Activated T-cell treated with anti-CD3 and anti-CD28 coated beads, Interleukin-2, amount 50 U/mL, for 4 hours (primary cell): ENCODE measurements at regions not wholly inside any gene's neighbourhood (a gene's known extent, or its start where the extent isn't known, plus 50 kb on each side); places are given as distances from the start of the nearest gene placed in this dataset.
"Not testable (repeated sequence)": the region's sequence is repeated elsewhere in the genome, so short reads cannot be mapped to it uniquely, and the experiment has no call there.

ENCODE experiments used
- ATAC-seq, 2 donors: fragments of 200-7000 bp; cut with Tn5 transposase; one replicate each; pipeline ENCODE4 v1.10.0; 2021
- DNase-seq: peaks from one replicate; pipeline ENCODE4 v3.0.0-alpha.2; 2020
- H3K27me3 Mint-ChIP-seq: one replicate; pipeline ENCODE4 v1.8.0; 2021; ENCODE audit warnings: low read depth, mixed read lengths
- H3K36me3 Mint-ChIP-seq: one replicate; pipeline ENCODE4 v1.8.0; 2022; ENCODE audit warnings: mixed read lengths; ENCODE audit not compliant: insufficient read depth
- H3K4me1 Mint-ChIP-seq: one replicate; pipeline ENCODE4 v1.8.0; 2021; ENCODE audit warnings: low read depth, mixed read lengths
- H3K4me3 Mint-ChIP-seq: one replicate; pipeline ENCODE4 v1.8.0; 2021; ENCODE audit warnings: mild to moderate bottlenecking, moderate library complexity, mixed read lengths
- H3K9me3 Mint-ChIP-seq: one replicate; pipeline ENCODE4 v1.8.0; 2021; ENCODE audit warnings: mixed read lengths

DNA sequence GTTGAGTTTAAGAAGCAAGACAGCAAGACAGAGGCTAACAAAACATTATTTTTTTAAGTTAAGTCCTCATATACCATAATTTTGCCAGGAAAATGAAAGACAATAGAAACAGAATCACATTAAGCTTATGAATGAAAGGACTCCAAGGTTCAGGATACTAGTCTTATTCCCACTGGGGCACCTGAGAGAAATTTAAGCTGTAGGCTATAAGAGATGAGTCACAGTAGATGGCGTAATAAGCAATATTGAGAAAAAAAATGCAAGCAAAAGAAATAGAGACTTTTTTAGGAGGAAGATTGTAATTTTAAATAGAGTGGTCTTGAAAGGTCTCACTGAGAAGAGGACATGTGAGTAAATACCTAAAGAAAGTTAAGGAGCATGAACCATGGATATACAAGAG, 57.1 kb upstream of the KIF2B start:
- H3K4me3 Mint-ChIP-seq = no peak overlapping the region

DNA sequence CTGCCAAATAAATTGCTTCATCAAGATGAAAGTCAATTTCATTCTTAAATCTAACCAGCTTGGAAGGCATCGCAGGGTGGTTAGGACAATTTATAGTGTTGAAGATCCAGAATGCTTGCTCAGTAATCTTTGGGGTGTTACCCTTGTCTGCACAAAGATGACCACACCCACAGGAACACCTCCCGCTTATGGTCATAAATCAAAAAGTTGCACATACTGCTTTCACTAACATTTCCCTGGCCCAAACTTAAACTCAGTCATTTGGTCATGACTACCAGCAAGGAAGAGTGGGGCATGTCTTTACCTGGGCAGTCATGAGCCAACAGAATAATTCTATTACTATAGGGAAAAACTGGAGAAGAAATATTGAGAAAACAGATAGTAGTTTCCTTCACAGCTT, 57.6 kb upstream of the KIF2B start:
- Mint-ChIP-seq H3K4me1 (no peaks in the 10 kb centered on the region), H3K36me3 (no peaks in the 10 kb centered on the region), H3K9me3 (peaks cover 17% of the 10 kb centered on the region), H3K4me3 (no peak overlapping the region), H3K27me3 (no peaks in the 10 kb centered on the region)
- DNase-seq (no peak), ATAC-seq (no peak)

More for the DNA sequence above, 57.1 kb upstream of the KIF2B start:
- peaks cover 17% of the 10 kb centered on the region for H3K9me3 Mint-ChIP-seq
- H3K4me1 Mint-ChIP-seq = no peaks in the 10 kb centered on the region
- no peaks in the 10 kb centered on the region for H3K36me3 Mint-ChIP-seq
- no peaks in the 10 kb centered on the region for H3K27me3 Mint-ChIP-seq
- ATAC-seq (no peak), DNase-seq (no peak)

GRCh38 chr17:53757559-53757958, 65.2 kb upstream of the KIF2B start:
- Mint-ChIP-seq H3K4me3 (no peak overlapping the region), H3K9me3 (peaks cover 3% of the 10 kb centered on the region), H3K27me3 (no peaks in the 10 kb centered on the region), H3K4me1 (no peaks in the 10 kb centered on the region), H3K36me3 (no peaks in the 10 kb centered on the region)
- no peak for ATAC-seq
- no peak for DNase-seq

DNA sequence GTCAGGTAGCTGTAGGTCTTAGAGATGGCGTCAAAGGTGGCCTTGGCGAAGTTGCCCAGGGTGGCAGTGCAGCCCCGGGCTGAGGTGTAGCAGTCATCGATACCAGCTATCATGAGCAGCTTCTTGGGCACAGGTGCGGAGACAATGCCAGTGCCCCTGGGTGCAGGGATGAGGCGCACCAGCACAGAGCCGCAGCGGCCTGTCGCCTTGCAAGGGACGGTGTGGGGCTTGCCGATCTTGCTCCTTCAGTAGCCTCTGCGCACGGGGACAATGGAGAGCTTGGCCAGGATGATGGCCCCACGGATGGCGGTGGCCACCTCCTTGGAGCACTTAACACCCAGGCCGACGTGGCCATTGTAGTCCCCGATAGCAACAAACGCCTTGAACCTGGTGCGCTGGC, 65.6 kb upstream of the KIF2B start:
- H3K4me3 Mint-ChIP-seq, H3K9me3 Mint-ChIP-seq, DNase-seq, H3K27me3 Mint-ChIP-seq, H3K36me3 Mint-ChIP-seq, ATAC-seq, H3K4me1 Mint-ChIP-seq: not testable (repeated sequence)

- Mint-ChIP-seq H3K27me3 (no peaks in the 10 kb centered on the region), H3K4me1 (no peaks in the 10 kb centered on the region), H3K36me3 (no peaks in the 10 kb centered on the region), H3K9me3 (peaks cover 5% of the 10 kb centered on the region), H3K4me3 (no peak overlapping the region)
- ATAC-seq (no peak), DNase-seq (no peak)
Measured at GRCh38 chr17:53749178-53749577, 73.5 kb upstream of the KIF2B start.

- not testable (repeated sequence) for DNase-seq, H3K4me3 Mint-ChIP-seq, H3K36me3 Mint-ChIP-seq, H3K9me3 Mint-ChIP-seq, ATAC-seq, H3K27me3 Mint-ChIP-seq, H3K4me1 Mint-ChIP-seq
Measured at GRCh38 chr17:53748159-53748820, 74.4 kb upstream of the KIF2B start.

GRCh38 chr17:53740312-53740711, 82.4 kb upstream of the KIF2B start:
- Mint-ChIP-seq H3K4me3 (no peak overlapping the region), H3K36me3 (no peaks in the 10 kb centered on the region), H3K27me3 (no peaks in the 10 kb centered on the region), H3K9me3 (peaks cover 10% of the 10 kb centered on the region), H3K4me1 (no peaks in the 10 kb centered on the region)
- ATAC-seq = no peak
- DNase-seq = no peak

DNA sequence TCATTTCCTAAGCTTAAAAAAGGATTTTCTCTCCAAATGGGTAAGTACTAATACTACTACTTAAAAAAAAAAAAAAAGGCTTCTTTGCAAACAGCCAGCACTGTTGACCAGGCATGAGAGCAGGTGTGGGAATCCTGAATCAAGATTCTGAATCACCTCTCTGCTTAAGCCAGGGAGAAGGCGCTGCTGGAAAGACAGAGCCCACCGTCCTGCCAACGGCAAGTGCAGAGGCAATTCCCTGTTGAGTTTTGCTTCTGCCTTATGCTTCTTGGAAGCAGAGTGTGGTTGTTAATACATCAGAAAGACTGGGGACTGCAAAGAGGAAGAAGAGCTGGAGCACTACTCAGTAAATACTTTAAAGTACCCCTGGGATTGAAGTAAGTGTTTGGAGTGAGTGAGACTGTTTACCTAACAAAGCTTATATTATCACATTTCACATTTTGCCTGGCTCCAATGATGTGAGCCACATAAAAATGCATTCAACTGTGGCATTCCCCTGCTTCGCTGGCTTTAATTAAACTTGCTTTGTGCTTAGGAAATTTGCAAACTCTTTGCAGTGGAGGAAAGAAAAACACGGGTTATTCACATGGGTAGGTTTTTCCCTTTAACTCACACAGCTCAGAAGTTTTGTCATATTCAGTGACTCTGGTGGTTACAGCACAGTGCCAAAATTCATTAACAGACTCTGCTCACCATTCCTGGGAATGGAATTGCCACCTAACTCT, 86.0 kb upstream of the KIF2B start:
- H3K9me3 Mint-ChIP-seq = peaks cover 16% of the 10 kb centered on the region
- ATAC-seq = no peak

GRCh38 chr17:53724726-53725125, 98.0 kb upstream of the KIF2B start:
- H3K27me3 Mint-ChIP-seq = no peaks in the 10 kb centered on the region
- ATAC-seq = no peak
- H3K9me3 Mint-ChIP-seq = peaks cover 15% of the 10 kb centered on the region

More for the DNA sequence above, 86.0 kb upstream of the KIF2B start:
- no peak for DNase-seq
- Mint-ChIP-seq H3K36me3 (no peaks in the 10 kb centered on the region), H3K4me3 (no peak overlapping the region), H3K4me1 (no peaks in the 10 kb centered on the region), H3K27me3 (no peaks in the 10 kb centered on the region)

DNA sequence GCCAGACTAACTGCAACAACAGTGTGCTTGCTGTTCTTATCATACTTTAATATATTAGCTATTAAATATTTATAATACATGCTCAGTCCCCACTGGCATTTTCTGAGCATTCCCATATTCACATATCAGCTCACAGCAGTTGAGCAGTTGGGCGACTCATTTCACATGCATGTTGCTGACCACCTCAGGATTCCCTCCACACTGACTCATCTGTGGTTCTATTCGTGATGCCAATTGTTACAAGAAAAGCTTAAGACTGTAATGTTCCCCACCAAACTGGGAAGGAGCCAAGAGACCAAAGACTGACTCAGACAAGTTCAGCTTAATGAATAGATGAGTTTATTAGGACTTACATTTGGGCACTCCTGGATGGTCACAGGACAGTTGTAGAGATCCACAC, 100.3 kb upstream of the KIF2B start:
- DNase-seq = no peak
- no peak for ATAC-seq
- H3K4me1 Mint-ChIP-seq = no peaks in the 10 kb centered on the region
- H3K9me3 Mint-ChIP-seq = peaks cover 10% of the 10 kb centered on the region
- H3K4me3 Mint-ChIP-seq = no peak overlapping the region
- H3K27me3 Mint-ChIP-seq = no peaks in the 10 kb centered on the region
- no peaks in the 10 kb centered on the region for H3K36me3 Mint-ChIP-seq

More at GRCh38 chr17:53724726-53725125, 98.0 kb upstream of the KIF2B start:
- no peaks in the 10 kb centered on the region for H3K4me1 Mint-ChIP-seq
- DNase-seq = no peak
- H3K4me3 Mint-ChIP-seq = no peak overlapping the region
- H3K36me3 Mint-ChIP-seq = no peaks in the 10 kb centered on the region

GRCh38 chr17:53721101-53721500, 101.6 kb upstream of the KIF2B start:
- no peaks in the 10 kb centered on the region for H3K27me3 Mint-ChIP-seq
- peaks cover 6% of the 10 kb centered on the region for H3K9me3 Mint-ChIP-seq
- H3K4me3 Mint-ChIP-seq = no peak overlapping the region
- H3K36me3 Mint-ChIP-seq = no peaks in the 10 kb centered on the region
- no peaks in the 10 kb centered on the region for H3K4me1 Mint-ChIP-seq
- no peak for ATAC-seq
- DNase-seq = no peak

- no peak for DNase-seq
- H3K27me3 Mint-ChIP-seq = no peaks in the 10 kb centered on the region
- no peaks in the 10 kb centered on the region for H3K36me3 Mint-ChIP-seq
Measured at GRCh38 chr17:53719229-53719628, 103.5 kb upstream of the KIF2B start.

GRCh38 chr17:53707566-53707965, 115.2 kb upstream of the KIF2B start:
- DNase-seq (no peak), ATAC-seq (no peak)
- Mint-ChIP-seq H3K36me3 (no peaks in the 10 kb centered on the region), H3K4me1 (no peaks in the 10 kb centered on the region), H3K4me3 (no peak overlapping the region), H3K9me3 (peaks cover 20% of the 10 kb centered on the region), H3K27me3 (no peaks in the 10 kb centered on the region)

More at GRCh38 chr17:53719229-53719628, 103.5 kb upstream of the KIF2B start:
- no peaks in the 10 kb centered on the region for H3K9me3 Mint-ChIP-seq
- H3K4me3 Mint-ChIP-seq = no peak overlapping the region
- no peak for ATAC-seq
- no peaks in the 10 kb centered on the region for H3K4me1 Mint-ChIP-seq

- no peaks in the 10 kb centered on the region for H3K27me3 Mint-ChIP-seq
- H3K9me3 Mint-ChIP-seq = peaks cover 11% of the 10 kb centered on the region
- DNase-seq = no peak
- H3K4me1 Mint-ChIP-seq = no peaks in the 10 kb centered on the region
- no peak overlapping the region for H3K4me3 Mint-ChIP-seq
- no peak for ATAC-seq
- H3K36me3 Mint-ChIP-seq = no peaks in the 10 kb centered on the region
Measured at GRCh38 chr17:53696286-53696685, 126.4 kb upstream of the KIF2B start.

- DNase-seq (no peak), ATAC-seq (no peak)
- H3K27me3 Mint-ChIP-seq = no peaks in the 10 kb centered on the region
- peaks cover 15% of the 10 kb centered on the region for H3K9me3 Mint-ChIP-seq
- H3K4me1 Mint-ChIP-seq = no peaks in the 10 kb centered on the region
- H3K4me3 Mint-ChIP-seq = no peak overlapping the region
- H3K36me3 Mint-ChIP-seq = no peaks in the 10 kb centered on the region
Measured at GRCh38 chr17:53687324-53687723, 135.4 kb upstream of the KIF2B start.
